Neural cell (in vitro differentiated cells): ENCODE measurements at regions not wholly inside any gene's neighbourhood (a gene's known extent, or its start where the extent isn't known, plus 50 kb on each side); places are given as distances from the start of the nearest gene placed in this dataset.

Experiments
- H2AFZ ChIP-seq: fragments of 200-600, 300-800 bp; sonication (generic), shearing (Covaris generic); 2 replicates; pipeline ENCODE4 v1.6.0; 2014; ENCODE audit warnings: low read depth, mild to moderate bottlenecking, antibody characterized with exemption, low read length, moderate library complexity
- H3F3A ChIP-seq: fragments of 200-600 bp; shearing (Covaris generic); 2 replicates; pipeline ENCODE4 v1.6.1; 2016; ENCODE audit warnings: mild to moderate bottlenecking, moderate library complexity, mixed read lengths, antibody characterized with exemption, low read length; ENCODE audit not compliant: insufficient read depth, poor library complexity, severe bottlenecking
- H3K27ac ChIP-seq: fragments of 200-600, 300-800 bp; sonication (generic), shearing (Covaris generic); 2 replicates; pipeline ENCODE4 v1.5.1; 2014; ENCODE audit warnings: mild to moderate bottlenecking, low read length, moderate library complexity
- H3K27me3 ChIP-seq: fragments of 300-800, 200-600 bp; sonication (generic), shearing (Covaris generic); 2 replicates; pipeline ENCODE4 v1.6.0; 2014; ENCODE audit warnings: mild to moderate bottlenecking, low read depth, low read length, moderate library complexity; ENCODE audit not compliant: insufficient read depth
- H3K36me3 ChIP-seq: fragments of 300-800, 200-600 bp; sonication (generic), shearing (Covaris generic); 2 replicates; pipeline ENCODE4 v1.5.1; 2014; ENCODE audit warnings: mild to moderate bottlenecking, antibody characterized with exemption, low read length, moderate library complexity; ENCODE audit not compliant: insufficient read depth
- H3K4me2 ChIP-seq: fragments of 300-800, 200-600 bp; sonication (generic), shearing (Covaris generic); 2 replicates; pipeline ENCODE4 v1.6.0; 2014; ENCODE audit warnings: mild to moderate bottlenecking, low read length
- H3K4me3 ChIP-seq: fragments of 300-800, 200-600 bp; sonication (generic), shearing (Covaris generic); 2 replicates; pipeline ENCODE4 v1.5.1; 2014; ENCODE audit warnings: mild to moderate bottlenecking, low read length, moderate library complexity
- H3K79me2 ChIP-seq: fragments of 200-600 bp; shearing (Covaris generic); replicated peaks from 2 replicates; pipeline ENCODE4 v1.6.0; 2014; ENCODE audit warnings: mild to moderate bottlenecking, low read length, moderate library complexity; ENCODE audit not compliant: insufficient read depth
- H3K9ac ChIP-seq: fragments of 300-800, 200-600 bp; sonication (generic), shearing (Covaris generic); 2 replicates; pipeline ENCODE4 v1.6.1; 2016; ENCODE audit warnings: mild to moderate bottlenecking, low read length, mixed read lengths
- H3K9me2 ChIP-seq: fragments of 200-600 bp; shearing (Covaris generic); 2 replicates; pipeline ENCODE4 v1.6.1; 2016; ENCODE audit warnings: mild to moderate bottlenecking, low read length, mixed read lengths; ENCODE audit not compliant: insufficient read depth
- H3K9me3 ChIP-seq: fragments of 200-600, 300-800 bp; sonication (generic), shearing (Covaris generic); 2 replicates; pipeline ENCODE4 v1.6.1; 2016; ENCODE audit warnings: mild to moderate bottlenecking, mixed run types, low read length, moderate library complexity, mixed read lengths
- H4K20me1 ChIP-seq: fragments of 200-600 bp; shearing (Covaris generic); 2 replicates; pipeline ENCODE4 v1.6.1; 2016; ENCODE audit warnings: mild to moderate bottlenecking, mixed run types; ENCODE audit not compliant: insufficient read depth
- CTCF ChIP-seq: fragments of 450-650 bp; IDR thresholded peaks from 2 replicates; pipeline ENCODE4 v1.5.1; 2014; ENCODE audit warnings: antibody characterized with exemption, mild to moderate bottlenecking, moderate library complexity; ENCODE audit not compliant: poor library complexity, severe bottlenecking
- EP300 ChIP-seq: fragments of 450-650 bp; conservative IDR thresholded peaks from 2 replicates; pipeline ENCODE4 v1.6.1; 2014; ENCODE audit warnings: antibody characterized with exemption, mild to moderate bottlenecking, moderate library complexity; ENCODE audit not compliant: poor library complexity, severe bottlenecking
- EZH2 ChIP-seq: fragments of 200-600, 300-800 bp; shearing (Covaris generic), sonication (generic); IDR thresholded peaks from 2 replicates; pipeline ENCODE4 v1.6.1; 2014; ENCODE audit warnings: antibody characterized with exemption, low read length, borderline replicate concordance, mild to moderate bottlenecking; ENCODE audit not compliant: insufficient read depth, poor library complexity, severe bottlenecking
- MXI1 ChIP-seq: fragments of 450-650 bp; conservative IDR thresholded peaks from 2 replicates; pipeline ENCODE4 v1.6.1; 2014; ENCODE audit warnings: antibody characterized with exemption, mild to moderate bottlenecking; ENCODE audit not compliant: poor library complexity, severe bottlenecking
- POLR2AphosphoS5 ChIP-seq: IDR thresholded peaks from 2 replicates; pipeline ENCODE4 v1.6.1; 2012
- RAD21 ChIP-seq: fragments of 450-650 bp; conservative IDR thresholded peaks from 2 replicates; pipeline ENCODE4 v1.6.1; 2014; ENCODE audit warnings: antibody characterized with exemption, mild to moderate bottlenecking, moderate library complexity
- SMC3 ChIP-seq: fragments of 450-650 bp; conservative IDR thresholded peaks from 2 replicates; pipeline ENCODE4 v1.6.1; 2014; ENCODE audit warnings: antibody characterized with exemption, mild to moderate bottlenecking, moderate library complexity; ENCODE audit not compliant: poor library complexity
- TAF1 ChIP-seq: IDR thresholded peaks from 2 replicates; pipeline ENCODE4 v1.6.1; 2012; ENCODE audit warnings: low read depth
- TF ChIP-seq, protein P1 (sequence below): IDR thresholded peaks from 2 replicates; pipeline ENCODE4 v1.6.1; 2012; ENCODE audit warnings: borderline replicate concordance

DNA sequence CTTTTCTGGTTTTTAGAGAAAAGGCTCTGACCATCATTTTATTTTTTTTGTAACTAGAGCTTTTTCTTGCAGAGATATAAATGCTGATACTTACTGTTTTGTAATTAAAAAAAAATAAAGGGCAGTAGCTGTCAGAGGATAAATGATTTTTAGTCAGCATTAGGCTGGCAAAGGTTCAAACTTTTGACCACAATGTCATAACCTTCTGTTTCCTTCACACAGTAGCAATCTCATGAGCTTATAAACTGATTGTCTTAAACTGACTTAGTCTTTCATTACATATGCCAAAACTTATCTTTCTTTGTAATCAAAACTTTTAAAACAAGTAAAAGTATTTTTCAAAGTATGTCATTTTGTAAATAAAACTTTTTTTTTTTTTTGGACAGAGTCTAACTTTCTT lies 841.9 kb downstream of the OTOL1 start:
- TF ChIP-seq TAF1, result no peak
- no peak for TF ChIP-seq EZH2
- TF ChIP-seq CTCF, result no peak
- TF ChIP-seq, protein P1, sequence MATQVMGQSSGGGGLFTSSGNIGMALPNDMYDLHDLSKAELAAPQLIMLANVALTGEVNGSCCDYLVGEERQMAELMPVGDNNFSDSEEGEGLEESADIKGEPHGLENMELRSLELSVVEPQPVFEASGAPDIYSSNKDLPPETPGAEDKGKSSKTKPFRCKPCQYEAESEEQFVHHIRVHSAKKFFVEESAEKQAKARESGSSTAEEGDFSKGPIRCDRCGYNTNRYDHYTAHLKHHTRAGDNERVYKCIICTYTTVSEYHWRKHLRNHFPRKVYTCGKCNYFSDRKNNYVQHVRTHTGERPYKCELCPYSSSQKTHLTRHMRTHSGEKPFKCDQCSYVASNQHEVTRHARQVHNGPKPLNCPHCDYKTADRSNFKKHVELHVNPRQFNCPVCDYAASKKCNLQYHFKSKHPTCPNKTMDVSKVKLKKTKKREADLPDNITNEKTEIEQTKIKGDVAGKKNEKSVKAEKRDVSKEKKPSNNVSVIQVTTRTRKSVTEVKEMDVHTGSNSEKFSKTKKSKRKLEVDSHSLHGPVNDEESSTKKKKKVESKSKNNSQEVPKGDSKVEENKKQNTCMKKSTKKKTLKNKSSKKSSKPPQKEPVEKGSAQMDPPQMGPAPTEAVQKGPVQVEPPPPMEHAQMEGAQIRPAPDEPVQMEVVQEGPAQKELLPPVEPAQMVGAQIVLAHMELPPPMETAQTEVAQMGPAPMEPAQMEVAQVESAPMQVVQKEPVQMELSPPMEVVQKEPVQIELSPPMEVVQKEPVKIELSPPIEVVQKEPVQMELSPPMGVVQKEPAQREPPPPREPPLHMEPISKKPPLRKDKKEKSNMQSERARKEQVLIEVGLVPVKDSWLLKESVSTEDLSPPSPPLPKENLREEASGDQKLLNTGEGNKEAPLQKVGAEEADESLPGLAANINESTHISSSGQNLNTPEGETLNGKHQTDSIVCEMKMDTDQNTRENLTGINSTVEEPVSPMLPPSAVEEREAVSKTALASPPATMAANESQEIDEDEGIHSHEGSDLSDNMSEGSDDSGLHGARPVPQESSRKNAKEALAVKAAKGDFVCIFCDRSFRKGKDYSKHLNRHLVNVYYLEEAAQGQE, result no peak
- no peak for TF ChIP-seq POLR2AphosphoS5
- TF ChIP-seq RAD21, result no peak
- no peak for TF ChIP-seq MXI1
- no peak for TF ChIP-seq EP300
- TF ChIP-seq SMC3, result no peak
- H3F3A ChIP-seq, result no peaks in the 10 kb centered on the region
- peaks cover 5% of the 10 kb centered on the region for H3K9me3 ChIP-seq
- no peaks in the 10 kb centered on the region for H4K20me1 ChIP-seq
- no peak overlapping the region for H2AFZ ChIP-seq
- no peaks in the 10 kb centered on the region for H3K9me2 ChIP-seq
- H3K9ac ChIP-seq, result no peak overlapping the region
- H3K4me2 ChIP-seq, result no peak overlapping the region
- H3K4me3 ChIP-seq, result no peak overlapping the region
- no peaks in the 10 kb centered on the region for H3K27me3 ChIP-seq
- H3K79me2 ChIP-seq, result no peaks in the 10 kb centered on the region
- no peak overlapping the region for H3K27ac ChIP-seq
- no peaks in the 10 kb centered on the region for H3K36me3 ChIP-seq

DNA sequence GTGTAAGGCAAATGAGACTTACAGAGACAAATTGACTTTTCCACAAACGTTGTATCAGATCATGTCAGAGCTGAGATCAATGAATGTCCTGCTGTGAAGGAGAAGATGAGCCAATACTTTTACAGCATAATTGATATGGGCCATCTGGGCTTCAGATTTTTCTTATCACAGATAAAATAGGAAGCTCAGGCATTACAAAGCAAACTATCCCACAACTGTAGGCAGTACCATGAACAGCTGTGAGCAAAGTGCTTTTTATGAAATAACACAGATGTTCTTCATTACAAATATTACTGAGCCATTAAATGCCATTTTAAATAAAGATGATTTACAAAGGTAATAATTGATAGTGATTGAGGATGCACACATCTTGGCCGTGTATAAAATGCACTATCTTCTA lies 852.3 kb downstream of the OTOL1 start:
- no peak overlapping the region for H3K9ac ChIP-seq

More for the DNA sequence above, 852.3 kb downstream of the OTOL1 start:
- no peak overlapping the region for H3K27ac ChIP-seq
- no peaks in the 10 kb centered on the region for H3K27me3 ChIP-seq
- no peak overlapping the region for H2AFZ ChIP-seq
- no peaks in the 10 kb centered on the region for H4K20me1 ChIP-seq
- H3K9me2 ChIP-seq, result no peaks in the 10 kb centered on the region
- no peaks in the 10 kb centered on the region for H3K79me2 ChIP-seq
- no peak overlapping the region for H3K4me2 ChIP-seq
- H3K4me3 ChIP-seq, result no peak overlapping the region
- TF ChIP-seq RAD21 (no peak), MXI1 (no peak), EP300 (no peak), TAF1 (no peak), POLR2AphosphoS5 (no peak), CTCF (no peak), EZH2 (no peak), SMC3 (no peak)
- TF ChIP-seq, protein P1, result no peak
- no peaks in the 10 kb centered on the region for H3K9me3 ChIP-seq
- H3K36me3 ChIP-seq, result no peaks in the 10 kb centered on the region
- no peaks in the 10 kb centered on the region for H3F3A ChIP-seq
